GM21528 (cell line): ENCODE measurements at regions not wholly inside any gene's neighbourhood (a gene's known extent, or its start where the extent isn't known, plus 50 kb on each side); places are given as distances from the start of the nearest gene placed in this dataset.

Experiments used
- ATAC-seq: cut with Tn5 transposase; IDR thresholded peaks from one replicate; pipeline ENCODE4 v1.9.1; 2021; ENCODE audit warnings: mild to moderate bottlenecking, moderate library complexity; ENCODE audit not compliant: unreplicated experiment, low FRiP score

DNA sequence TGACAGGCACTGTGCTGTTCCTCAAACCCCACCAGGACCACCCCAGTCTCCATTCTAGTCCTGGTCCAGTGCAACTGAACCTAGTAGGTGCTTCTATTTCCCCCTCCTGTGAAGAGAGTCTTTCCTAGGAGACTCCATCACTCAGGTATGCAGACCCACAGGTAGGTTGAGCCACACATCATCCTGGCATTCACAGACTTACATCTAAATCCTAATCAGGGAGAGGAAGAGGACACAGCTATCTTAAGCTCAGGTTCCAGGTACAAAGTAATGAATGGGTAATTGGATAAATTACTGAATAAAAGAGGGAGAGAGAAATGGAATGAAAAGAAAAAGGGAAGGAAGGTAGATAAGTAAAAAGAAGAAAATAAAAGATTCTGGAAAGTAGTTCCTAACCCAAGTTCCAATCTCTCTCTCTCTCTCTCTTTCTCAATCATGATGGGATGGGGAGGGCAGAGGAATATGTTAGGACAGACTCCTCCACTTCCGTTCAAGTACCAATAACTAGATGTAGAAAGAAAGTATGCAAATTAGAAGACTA, 139.8 kb upstream of the NAMPT start:
- no peak for ATAC-seq

DNA sequence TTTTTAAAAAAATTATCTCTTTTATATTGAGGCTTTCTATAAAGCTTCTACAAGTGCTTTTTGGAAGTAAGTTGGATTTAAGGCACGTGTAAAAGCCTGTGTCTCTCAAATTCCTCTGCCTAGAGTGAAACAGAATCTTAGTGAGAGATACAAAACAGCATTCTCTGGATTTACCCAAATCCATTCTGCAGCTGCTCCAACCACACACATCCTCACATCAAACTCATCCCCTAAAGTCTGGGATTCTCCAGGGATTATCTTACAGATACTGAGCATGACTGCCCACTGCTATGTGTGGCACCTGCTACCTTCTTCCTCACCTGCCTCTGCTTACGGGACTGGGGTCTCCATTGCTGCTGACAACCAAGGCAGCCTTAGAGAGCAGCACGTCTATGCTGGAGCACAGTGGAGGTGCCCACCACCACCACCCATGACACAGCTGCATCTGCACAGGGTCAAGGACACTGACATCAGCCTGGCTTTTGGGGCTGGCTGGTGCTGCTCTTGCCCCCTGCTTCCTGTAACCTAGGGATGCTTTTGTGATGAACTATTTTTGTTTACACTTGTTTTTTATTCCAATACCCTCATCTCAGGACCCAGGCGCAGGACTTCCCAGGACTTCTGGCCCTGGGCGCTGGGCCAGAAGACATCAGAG, 139.2 kb upstream of the NAMPT start:
- no peak for ATAC-seq

DNA sequence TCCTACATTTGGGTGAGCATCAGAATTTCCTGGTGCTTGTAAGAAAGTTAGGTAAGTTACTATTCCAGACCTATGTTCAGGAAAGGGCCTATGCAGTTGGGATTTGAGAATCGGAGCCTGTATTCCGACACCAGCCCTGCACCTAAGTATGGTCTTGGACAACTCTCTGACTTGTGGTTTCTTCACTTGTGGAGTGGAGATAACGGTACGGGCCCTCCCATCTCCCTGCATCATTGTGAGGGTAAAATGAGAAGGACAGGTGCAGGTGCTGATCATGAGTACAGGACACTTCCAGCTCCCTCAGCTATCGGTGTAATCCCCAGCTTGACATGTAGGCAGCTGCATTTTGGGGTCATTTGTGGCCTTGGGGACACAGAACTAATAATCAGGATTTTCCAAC, 138.3 kb upstream of the NAMPT start:
- no peak for ATAC-seq

DNA sequence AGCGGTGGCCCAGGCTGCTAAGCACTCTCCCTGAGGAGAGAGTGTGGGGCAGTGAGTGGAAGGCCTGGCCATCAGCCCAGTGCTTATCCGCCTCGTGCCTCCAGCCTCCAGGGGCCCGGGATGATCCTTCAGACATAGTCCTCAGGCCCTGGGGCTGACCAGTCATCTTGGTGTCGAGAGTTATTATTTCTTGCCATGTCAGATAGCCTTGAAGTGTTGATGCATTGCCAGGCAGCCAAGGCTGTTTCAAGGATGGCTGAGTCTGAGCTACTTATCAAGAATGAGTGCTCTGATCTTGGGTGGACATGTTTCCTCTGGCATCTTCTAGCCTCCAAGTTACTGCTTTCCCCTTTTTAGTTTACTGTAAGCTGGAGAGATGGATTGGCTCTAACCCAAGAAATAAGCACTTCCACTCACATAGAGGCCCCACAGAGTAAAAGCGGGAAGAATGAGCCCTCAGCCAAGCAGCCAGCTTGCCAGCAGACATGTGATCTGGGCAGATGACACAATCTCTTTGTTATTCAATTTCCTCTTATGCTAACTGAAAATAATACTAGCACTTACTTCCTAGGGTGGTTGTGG, 136.5 kb upstream of the NAMPT start:
- no peak for ATAC-seq

DNA sequence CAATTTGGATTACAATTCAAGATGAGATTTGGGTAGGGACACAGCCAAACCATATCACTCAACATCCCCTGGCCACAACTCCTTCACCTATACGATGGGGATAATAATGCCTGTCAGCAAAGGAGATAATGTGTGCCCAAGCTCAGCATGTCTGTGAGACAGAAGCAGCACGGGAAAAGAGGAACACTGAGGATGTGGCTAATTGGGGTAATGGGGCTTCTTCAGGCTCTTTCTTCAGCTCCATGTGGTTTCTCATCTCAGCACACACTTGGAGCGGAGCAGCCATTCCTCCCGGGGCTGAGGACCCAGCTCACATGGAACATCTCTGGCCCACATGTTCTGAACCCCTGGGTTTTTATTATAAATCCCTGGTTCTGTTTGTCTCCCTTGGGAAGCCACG, 136.0 kb upstream of the NAMPT start:
- no peak for ATAC-seq

DNA sequence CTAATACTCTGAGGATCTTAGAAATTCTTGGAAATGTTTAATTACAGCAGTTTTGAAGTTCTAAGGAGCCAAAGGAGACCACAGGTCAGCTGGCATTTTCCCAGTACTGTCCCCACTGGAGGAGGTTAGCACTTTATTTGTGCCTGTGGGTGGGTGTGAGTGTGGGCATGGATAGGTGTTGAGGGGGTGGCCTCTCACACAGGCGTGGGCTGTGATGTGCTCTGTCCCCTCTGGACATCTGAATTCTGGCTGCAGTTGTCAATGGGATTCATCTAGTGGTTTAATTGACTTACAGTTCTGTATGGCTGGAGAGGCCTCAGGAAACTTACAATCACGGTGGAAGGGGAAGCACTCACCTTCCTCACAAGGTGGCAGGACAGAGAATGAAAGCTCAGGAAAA, 135.4 kb upstream of the NAMPT start:
- no peak for ATAC-seq

DNA sequence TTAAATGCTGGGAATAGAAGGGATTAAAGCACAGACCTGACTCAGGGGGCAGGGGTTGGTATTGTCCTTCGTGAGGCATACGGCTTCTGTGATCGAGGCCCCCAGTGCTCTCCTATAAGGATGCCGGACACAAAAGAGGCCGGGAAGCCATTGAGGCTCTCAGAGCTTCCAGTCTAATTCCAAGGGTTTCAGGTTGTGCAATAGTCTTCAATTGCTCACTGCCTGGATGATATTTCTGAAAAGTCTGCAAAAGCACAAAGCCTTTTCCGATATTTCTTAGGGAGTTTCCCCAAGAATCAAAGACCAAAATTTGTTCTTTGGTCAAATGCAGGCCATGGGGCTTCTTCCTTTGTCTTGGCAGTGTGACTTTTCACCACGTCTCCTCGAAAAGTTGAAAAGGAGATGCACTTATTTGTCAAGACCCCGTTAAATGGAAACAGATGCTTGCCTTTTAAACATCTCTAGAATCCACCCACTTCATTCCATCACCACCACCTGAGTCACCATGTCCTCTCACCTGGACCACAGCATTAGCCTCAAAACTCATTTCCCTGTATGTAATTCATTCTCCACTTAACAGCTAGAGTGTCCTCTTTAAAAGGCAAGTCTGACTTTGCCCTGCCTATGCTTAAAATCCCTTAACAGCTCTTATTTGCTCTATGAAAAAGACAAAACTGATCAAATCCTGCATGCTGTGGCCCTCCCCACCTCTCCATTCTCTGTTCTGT, 134.8 kb upstream of the NAMPT start:
- no peak for ATAC-seq

DNA sequence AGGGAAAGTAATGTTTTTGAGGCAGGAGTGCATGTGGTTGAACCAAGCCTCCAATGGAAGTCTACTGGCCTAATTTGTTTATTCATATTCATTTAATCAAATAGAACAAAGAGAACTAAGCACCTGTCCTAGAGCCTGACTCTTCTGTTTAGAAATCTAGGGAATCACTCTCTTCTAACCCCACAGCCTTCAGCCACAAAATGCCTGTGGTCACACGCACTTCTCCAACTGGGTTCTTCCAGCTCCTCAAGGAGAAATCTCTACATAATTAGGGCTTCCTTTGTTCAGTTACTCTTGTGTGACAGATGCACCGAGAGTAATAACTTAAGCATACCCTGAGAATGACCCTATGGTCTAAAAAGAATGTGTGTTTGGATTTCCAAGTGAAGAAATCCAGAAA, 133.7 kb upstream of the NAMPT start:
- no peak for ATAC-seq

DNA sequence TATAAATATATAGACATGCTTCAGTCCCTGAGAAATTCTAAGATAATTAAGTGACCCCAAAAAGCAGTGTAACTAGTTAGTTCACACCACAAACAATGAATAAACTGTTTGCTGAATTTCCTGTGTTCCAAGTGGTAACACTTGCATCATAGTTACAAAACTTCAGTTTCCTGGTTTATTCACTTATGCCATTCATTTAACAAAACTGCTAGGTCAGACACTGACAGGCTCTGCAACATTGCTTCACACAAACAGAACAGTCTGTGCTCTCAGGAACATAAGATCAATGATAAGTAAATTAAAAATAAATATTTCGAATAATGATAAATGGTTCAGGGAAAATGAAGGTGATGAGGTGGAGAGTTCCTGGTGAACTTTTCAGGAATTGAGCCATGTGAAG, 133.3 kb upstream of the NAMPT start:
- ATAC-seq: no peak

DNA sequence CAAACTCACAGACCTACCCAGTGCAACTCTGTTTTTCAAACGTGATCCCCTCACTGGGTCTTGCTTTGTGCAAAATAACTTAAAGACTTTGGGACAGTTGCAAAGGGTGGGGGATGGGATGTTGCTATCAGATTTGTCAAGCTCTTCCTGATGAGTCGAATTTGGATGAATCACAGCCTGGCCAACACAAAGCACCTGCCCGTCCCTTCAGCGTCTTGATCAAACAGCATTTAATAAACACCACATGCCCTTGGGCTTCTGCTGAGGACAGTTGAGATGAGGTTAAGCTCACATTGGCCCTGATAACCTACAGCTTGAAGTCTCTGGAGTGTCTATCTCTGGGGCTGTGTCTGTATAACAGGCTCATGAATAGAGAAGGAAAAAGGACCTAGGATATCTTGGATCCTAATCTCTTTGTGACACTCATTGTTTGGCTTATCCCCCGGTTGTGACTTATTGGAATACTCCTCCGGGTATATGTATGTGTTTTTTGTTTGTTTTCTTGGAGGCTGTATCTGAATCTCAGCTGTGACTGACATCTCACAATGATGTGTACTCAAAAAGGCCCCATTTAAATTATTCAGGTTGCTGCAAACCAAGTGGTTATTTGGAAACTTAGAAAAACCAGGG, 132.6 kb upstream of the NAMPT start:
- no peak for ATAC-seq

DNA sequence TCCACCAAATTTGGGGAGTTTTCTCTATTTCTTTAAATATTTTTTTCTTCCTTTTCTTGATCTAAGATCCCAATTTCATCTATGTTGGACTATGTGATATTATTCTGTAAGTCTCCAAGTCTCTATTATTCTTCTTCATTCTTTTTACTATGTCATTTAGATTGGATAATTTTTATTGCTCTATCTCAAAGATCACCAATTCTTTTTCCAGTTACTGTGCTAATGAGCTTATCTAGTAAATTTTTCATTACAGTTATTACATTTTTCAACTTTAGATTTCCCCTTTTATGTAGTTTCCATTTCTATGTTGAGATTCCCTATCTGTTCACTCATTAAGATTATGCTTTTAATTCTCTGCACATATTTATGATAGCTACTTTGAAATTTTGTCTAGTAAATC, 131.6 kb upstream of the NAMPT start:
- ATAC-seq: no peak

DNA sequence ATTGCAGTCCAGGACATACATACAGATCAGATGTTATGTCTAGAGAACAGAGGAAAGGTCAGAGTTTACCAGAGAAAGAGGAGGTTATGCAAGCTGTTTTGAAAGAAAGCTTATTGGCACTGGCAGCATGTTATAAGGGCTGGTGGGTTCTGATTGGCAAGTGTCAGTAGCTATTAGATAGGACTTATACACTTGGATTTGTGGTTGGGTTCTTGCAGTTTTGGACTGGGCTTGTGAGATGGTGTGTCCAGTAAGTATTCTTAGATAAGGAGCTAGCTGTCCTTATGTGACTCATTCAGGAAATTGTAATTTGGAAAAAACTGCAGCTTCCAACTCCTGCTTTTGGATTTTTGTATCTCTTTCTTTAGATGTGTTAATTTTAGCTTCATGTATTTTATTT, 130.7 kb upstream of the NAMPT start:
- ATAC-seq: no peak

DNA sequence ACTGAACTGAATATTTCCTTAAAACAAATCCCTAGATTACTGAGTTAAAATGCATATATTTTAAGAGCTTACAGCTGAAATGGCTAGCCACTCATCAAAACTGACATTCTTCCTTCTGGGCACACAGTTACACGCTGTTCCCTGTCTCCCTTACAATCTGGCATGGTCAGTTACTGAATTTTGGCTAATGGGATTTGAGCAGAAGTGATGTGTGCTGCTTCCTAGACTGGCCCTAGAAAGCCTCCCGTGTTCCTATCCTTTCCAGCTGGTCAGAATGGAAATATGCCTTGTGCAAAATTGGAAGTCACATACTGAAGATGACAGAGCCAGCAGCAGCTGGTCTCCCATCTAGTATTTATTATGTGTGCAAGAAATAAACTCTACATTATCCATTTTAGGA, 128.7 kb upstream of the NAMPT start:
- ATAC-seq: no peak

DNA sequence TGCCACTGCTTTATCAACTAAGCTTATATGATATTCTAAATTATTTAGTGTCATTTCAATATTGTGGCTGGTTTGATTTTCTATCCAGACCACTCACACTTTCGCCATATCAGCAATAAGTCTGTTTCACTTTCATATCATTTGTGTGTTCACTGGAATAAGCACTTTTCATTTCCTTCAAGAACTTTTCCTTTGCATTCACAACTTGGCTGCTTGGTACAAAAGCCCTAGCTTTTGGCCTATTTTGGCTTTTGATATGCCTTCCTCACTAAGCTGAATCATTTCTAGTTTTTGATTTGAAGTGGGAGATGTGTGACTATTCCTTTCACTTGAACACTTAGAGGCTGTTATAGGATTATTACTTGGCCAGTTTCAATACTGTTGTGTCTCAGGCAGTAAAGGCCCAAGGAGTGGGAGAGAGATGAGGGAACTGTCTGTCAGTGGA, 120.9 kb upstream of the NAMPT start:
- ATAC-seq: no peak

DNA sequence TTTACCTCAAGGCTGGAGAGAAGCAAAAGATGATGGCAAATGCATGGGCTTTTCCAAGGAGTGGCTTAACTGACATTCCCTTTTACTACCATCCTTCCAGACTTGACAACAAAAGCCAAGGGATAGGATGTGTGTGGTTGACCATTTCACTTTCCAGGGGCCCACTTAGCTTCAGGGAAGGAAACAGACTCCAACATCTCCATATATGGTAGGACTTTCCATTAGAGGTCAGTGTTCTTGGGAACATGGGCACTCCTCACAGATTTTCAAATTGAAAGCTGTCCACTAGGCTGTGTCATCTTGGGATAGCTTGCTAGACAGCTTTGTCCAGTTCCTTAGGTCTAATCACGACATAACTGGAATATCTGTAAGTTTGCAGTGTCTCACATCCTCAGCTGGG, 118.1 kb upstream of the NAMPT start:
- ATAC-seq: no peak

DNA sequence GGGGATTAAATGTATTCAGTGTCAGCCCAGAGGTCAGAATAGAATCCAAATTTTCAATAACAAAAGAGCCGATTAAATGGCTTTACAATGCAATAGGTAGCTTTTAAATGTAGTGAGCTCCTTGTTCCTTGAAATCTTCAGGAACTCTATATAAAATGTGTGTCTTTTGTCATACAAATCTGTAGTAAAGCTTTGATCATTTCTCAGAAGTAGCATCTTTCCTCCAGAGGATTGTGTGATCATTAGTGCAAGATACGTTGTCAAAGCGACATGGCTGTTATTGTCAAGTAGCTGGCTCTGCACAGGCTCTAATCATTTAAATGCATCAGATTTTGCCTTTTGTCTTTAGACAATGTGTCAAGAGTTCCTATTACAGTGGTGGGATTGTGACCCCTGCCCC, 116.1 kb upstream of the NAMPT start:
- no peak for ATAC-seq

DNA sequence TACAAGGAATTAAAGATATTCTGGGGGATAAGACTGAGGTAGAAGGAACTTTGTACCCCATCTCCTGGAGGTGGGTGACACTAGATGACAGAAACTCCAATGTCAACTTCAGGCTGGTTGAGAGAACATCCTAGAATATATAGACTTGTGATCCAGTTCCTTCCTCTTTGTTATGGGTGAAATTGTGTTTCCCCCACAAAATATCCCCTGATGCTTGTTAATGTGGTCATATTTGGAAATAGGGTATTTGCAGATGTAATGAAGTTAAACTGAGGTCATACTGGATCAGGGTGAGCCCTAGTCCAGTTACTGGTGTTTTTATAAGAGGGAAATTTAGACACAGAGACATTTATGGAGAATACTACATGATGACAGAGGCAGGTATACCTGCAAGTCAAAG, 114.0 kb upstream of the NAMPT start:
- ATAC-seq: no peak

DNA sequence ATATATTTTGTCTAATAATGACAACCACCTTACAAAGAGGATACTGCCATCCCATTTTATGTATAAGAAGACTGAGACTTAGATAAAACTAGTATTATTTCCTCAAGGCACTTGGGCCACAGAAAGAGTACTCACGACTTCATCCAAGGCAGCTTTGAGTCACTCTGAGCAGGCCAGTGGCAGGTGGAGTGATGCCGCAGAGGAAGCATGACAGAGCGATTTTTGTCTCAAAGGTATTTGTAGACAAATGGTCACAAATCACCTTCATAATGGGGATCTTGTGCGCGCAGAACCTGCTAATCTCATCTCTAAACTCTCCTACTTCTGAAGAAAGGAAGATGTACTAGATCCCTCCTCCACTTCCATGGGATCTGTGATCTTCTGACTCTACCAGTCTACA, 113.2 kb upstream of the NAMPT start:
- no peak for ATAC-seq

DNA sequence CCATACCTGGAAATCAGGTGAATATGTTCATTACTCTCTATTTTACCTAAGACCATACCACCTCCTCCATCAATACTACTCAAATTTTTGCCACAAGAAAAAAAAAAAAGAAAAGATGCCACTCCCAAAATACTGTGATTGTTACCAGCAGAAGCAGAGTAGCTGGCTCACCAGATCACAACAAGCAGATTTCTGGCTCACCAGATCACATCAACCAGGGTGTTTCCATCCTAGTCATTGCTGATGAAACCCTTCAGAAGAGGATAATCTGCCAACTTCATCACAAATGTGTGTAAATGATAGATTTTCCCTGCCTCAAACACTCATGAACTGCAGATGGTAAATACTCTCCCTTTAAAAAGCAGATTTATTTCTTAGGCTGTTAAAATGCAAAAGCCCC, 109.7 kb upstream of the NAMPT start:
- no peak for ATAC-seq

DNA sequence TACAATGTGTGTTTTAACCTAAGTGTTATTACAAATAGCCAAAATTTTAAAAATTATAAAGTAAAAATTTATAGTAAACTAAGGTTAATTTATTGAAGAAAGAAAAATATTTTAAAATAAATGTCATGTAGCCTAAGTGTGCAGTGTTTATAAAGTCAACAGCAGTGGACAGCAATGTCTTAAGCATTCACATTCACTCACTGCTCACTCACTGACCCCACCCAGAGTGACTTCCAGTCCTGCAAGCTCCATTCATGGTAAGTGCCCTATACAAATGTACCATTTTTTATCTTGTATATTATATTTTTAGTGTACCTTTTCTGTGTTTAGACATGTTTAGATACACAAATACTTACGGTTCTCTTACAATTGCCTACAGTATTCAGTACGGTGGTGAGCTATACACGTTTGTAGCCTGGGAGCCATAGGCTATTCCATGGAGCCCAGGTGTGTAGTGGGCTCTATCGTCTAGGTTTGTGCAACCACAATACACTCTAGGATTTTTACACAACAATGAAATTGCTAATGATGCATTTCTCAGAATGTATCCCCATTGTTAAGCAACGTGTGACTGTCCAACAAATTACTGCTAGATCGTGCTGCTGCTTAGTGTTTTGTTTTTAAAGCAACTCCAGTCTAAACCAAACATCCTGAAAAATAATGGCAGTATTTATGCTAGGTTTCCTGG, 108.9 kb upstream of the NAMPT start:
- ATAC-seq: no peak

DNA sequence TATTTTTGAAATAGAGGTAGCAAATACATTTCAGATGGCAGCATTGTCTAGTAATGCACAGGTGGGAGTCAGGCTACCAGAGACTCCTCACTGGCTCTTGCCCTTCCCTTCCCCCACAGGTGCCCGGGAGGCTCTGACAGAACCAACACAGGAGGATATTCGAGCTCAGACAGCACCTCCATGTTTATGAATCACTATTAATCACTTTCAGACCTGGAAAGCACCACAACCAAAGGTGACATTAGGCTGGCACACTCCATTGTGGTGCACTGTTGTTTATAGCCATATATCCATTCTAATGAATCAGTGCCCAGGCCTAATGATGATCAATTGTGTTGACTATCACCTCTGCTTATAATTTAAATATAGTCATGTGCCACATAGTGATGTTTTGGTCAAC, 107.8 kb upstream of the NAMPT start:
- no peak for ATAC-seq
